Cerebellar nuclear complex (tissue), 1 donor: ENCODE measurements at regions not wholly inside any gene's neighbourhood (a gene's known extent, or its start where the extent isn't known, plus 50 kb on each side); places are given as distances from the start of the nearest gene placed in this dataset.
A peak's percentile ranks its signal among the peaks of the same experiment; 100 is the strongest.

Experiments used
- DNase-seq, 2 experiments: peaks; one replicate each; lab custom pipeline; 2025; lab: John Stamatoyannopoulos, UW

DNA sequence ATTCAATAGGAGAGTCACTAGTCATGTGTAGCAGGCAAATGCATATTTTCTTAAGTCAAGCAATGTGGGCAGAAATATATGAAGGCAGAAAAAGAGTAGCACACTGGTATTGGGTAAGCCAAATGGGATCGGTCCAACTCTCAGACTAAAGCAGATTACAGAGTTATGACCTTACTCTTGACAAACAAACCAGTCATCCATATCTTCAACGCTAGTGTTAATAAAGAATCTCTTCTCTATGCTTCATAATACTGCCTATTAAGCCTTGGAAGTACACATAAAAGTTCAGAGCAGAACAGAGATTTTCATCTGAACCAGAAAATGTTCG is 320.2 kb upstream of the JARID2 start:
- DNase-seq = no peak

DNA sequence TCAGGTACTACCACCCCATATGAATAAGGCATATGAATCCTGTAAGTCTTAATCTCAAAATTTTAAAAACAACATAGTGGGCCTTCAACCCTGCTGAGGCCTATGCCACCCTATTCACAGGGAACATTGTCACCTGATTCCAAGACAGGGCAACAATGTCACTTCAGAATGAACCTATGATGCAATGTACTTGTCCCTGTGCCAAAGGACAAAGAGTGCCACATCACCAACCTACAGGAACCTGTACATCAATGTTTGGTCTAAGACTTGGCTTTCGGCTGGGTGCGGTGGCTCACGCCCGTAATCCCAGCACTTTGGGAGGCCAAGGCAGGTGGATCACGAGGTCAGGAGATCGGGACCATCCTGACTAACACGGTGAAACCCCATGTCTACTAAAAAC is 318.5 kb upstream of the JARID2 start:
- DNase-seq = no peak

GRCh38 chr6:14929291-14929690 is 316.6 kb upstream of the JARID2 start:
- DNase-seq = no peak

GRCh38 chr6:14930366-14930989 is 315.4 kb upstream of the JARID2 start:
- no peak for DNase-seq

- DNase-seq = no peak
Measured at GRCh38 chr6:14932485-14933182, 313.2 kb upstream of the JARID2 start.

DNA sequence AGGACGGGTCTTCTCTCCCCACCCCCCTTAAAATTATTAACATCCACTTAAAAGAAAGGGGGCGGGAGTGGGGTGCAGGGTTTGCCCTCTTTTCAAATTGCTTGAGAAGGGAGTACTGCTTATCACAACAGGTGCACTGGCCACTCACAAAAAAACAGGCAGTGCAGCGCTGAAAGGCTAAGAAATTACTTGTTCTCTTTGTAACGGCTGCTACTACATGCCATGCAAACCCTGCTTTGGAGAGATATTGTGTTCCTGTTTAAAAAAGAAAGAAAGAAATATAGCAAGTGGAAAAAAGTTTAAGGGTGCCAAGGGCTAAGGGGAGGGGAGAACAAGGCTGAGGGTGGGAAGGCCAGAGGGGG is 312.7 kb upstream of the JARID2 start:
- no peak for DNase-seq

GRCh38 chr6:14934013-14934412 is 311.9 kb upstream of the JARID2 start:
- DNase-seq = no peak

DNA sequence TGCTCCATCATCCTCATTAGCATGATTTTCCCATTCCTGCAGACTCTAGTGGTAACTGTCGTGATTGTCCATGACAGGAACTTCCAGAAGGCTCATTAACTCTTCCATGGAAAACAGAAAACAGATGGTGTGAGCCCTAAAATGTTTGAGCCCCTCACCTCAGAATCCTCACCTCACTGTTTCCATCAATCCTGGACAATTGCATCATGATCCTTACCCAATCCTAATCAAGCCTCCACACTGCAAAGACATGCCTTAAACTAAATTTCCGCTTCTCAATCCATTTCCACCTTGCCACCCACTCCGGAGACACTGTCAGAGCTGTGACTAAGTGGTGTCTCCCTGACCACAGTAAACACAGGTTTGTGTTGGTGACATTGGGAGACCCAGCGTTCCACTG is 311.0 kb upstream of the JARID2 start:
- DNase-seq = no peak

DNA sequence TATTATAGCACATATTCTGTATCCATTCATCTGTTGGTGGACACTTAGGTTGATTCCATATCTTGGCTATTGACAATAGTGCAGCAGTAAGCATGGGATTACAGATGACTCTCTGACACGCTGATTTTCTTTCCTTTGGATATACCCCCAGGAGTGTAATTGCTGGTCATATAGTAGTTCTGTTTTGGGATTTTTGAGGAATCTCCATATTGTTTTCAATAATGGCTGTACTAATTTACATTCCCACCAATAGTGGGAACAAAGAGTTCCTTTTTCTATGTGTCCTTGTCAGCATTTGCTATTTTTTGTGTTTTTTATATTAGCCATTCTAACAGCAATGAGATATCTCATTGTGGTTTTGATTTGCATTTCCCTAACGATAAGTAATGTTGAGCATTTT is 309.0 kb upstream of the JARID2 start:
- DNase-seq = no peak

DNA sequence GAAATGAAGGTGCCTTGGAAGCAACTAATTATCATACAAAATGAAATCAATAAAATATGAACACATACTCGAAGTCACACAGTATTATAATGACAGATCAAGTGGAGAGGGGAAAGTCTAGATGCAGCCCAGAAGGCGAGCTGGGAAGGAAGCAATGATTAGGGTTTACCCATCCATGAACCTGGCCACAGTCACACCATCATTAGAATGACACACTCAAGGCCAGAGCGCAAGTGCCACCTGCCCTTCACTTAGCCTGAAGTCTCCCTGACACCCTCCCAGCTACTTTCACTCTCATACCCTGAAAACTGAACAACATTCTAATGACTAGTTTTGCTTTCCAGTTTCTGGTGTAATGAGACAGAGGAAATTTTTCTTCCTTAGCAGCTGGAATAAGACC is 302.8 kb upstream of the JARID2 start:
- no peak for DNase-seq

DNA sequence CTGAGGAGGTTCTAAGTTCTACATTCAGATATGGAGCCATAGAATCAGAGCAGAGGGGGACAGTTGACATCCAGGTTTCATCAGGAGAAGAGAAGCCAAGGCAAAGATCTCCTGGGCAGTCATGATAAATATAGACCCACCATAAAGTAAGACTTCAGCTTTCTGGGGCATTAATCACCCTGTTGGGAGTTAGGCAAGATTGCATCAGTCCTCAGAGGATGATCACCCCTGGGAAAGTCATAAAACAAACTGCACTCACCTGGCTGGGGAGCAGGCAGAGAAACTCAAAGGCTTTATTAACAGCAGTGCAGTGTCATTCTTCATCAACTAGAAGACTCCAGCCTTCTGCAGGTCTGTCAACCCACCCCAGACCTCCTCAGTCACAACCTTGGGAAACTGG is 301.3 kb upstream of the JARID2 start:
- no peak for DNase-seq

- no peak for DNase-seq
Measured at GRCh38 chr6:14945461-14946185, 300.2 kb upstream of the JARID2 start.

- no peak for DNase-seq
Measured at GRCh38 chr6:14946753-14947152, 299.1 kb upstream of the JARID2 start.

GRCh38 chr6:14948586-14949245 is 297.2 kb upstream of the JARID2 start:
- no peak for DNase-seq

DNA sequence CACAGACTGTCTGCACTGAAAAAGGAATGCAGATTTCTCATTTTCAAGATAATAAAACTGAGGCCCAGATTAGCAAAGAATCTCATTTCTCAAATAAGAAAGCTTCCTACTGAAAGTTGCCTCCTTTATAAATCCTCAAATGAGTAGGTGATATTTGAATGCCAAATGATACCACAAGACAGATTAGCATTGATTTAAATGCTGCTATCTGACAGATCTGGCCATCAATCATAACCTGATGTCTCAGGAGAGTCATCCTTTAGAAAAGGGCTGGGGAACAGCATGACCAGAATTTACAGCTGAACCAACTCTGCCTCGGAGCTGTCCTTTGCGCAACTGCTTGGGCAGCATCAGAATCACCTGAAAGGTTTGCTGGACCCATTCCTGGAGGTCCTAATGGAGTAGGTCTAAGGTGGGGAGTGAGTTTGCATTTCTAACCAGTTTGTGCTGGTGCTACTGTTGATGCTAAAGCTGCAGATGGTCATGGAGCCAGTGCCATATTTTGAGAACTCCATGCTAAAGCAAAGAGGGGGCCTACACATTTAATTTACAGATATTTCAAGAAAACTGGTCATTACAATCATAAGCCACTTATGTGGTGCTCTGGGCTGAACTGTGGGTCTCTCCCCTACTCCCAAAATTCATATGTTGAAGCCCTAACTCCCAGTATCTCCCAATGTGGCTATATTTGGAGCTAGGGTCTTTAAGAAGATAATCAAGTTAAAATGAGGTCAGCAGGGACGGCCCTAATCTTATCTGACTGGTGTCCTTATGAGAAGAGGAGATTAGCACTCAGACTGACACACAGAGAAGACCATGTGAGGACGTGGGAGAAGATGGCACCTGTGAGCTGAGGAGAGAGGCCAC is 295.5 kb upstream of the JARID2 start:
- no peak for DNase-seq

DNA sequence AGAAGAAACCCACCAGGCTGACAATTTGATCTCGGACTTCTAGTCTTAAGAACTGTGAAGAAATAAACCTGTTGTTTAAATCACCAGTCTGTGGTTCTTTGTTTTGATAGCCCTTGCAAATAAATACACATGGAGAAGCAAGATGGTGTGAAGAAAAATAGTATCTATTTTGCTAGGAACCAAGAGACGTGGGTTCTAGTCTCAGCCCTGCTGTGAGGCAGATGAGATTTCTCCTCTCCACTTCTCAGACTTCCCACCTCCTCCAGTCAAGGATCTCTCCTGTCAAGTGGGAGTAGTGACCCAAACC is 294.9 kb upstream of the JARID2 start:
- no peak for DNase-seq

DNA sequence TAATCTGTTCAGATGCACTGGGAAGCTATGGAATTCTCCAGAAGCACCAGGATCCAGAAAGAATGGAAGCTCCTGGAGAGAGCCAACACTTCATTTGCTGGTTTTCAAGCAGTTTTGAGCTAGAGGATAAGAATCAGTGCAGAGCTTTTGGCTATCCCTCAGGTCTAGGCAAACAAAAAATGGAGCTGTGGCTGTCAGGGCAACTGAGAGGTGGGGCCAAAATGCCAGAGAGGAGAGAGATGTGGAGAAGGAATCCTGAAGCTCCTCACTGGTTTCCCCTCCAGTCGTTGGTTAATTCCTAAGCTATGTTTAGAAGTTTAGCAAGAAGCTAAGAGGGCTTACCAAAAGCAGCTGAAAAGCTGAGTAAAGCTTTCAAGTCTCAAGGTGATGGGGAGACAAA is 294.2 kb upstream of the JARID2 start:
- DNase-seq = no peak

DNA sequence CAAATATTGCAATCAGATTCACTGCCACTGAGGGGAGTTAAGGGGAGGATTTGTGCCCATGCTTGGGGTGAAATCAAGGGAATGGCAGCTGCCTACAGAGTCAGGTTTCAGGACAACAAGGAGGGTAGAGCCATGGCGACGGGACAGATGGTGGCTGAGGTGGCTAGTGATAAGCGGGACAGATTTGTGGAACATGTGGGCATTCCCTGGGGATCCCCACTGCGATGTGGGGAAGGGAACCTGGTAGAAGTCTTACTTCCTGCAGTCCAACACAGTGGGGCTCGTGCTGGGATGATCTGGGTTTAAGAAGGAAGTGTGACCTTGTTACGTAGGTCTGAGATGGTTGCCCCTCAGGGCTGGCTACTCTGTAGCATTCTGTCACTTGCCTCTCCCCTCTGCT is 292.0 kb upstream of the JARID2 start:
- DNase-seq = no peak

GRCh38 chr6:14957355-14958059 is 288.4 kb upstream of the JARID2 start:
- no peak for DNase-seq

DNA sequence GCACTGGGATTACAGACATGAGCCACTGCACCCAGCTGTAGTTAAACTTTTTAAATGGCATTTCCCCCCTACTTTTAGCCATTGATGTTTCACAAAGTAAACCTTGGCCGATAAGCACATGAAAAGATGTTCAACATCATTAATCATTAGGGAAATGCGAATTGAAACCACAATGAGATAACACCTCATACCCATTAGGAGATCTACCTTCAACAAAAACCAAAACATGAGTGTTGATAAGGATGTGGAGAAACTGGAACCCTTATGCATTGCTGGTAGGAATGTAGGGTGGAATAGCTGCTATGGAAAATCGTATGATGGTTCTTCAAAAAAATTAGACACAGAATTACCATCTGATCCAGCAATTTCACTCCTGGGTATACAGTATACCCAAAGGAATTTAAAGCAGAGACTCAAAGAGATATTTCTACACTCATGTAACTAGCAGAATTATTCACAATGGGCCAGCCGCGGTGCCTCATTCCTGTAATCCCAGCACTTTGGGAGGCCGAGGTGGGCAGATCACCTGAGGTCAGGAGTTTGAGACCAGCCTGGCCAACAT is 286.5 kb upstream of the JARID2 start:
- no peak for DNase-seq

DNA sequence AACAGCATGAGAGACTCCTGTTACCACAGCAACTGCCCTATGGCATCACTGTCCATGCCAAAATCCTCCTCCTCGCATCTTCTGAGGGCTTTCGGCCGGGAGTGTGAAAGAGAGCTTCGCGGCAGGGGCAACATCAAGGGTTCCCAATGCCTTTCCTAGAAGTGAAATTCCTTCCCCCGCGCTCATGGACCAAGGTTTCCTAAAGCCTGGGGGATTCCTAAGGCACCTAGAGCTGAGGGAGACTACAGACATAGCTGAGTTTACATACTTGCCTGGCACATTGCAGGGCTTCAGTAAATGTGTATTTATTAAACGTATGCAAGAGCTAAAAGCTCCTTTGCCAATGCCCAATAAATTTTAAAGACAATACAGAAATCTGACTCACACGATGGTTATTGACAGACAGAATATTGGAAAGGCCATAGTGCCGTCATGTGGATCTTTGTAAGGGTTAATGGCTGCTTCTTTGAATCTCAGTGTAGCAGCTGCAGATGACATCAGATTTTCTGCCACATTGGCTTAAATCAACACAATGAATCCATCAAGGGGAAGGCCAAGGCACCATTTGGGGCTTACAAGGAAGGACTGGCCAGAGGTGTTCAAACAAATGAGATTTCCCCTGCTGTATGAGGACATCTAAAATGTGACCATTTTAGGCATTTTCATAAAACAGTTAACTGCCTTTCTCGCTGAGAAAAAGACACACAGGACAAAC is 281.2 kb upstream of the JARID2 start:
- DNase-seq = peak in 1 of 2 experiments; percentile 2
